HG02981 (cell line): ENCODE measurements at regions not wholly inside any gene's neighbourhood (a gene's known extent, or its start where the extent isn't known, plus 50 kb on each side); places are given as distances from the start of the nearest gene placed in this dataset.

Experiments used
- ATAC-seq: cut with Tn5 transposase; IDR thresholded peaks from one replicate; pipeline ENCODE4 v1.9.1; 2021; ENCODE audit warnings: mild to moderate bottlenecking, moderate library complexity; ENCODE audit not compliant: unreplicated experiment

GRCh38 chr2:41621563-41621962 lies 426.3 kb upstream of the PKDCC start:
- no peak for ATAC-seq

- ATAC-seq, result no peak
Observed at GRCh38 chr2:41622301-41622700, 425.5 kb upstream of the PKDCC start.

- ATAC-seq, result no peak
Observed at GRCh38 chr2:41626936-41627335, 420.9 kb upstream of the PKDCC start.

- ATAC-seq, result no peak
Observed at GRCh38 chr2:41634686-41635085, 413.1 kb upstream of the PKDCC start.

- ATAC-seq, result no peak
Observed at GRCh38 chr2:41644936-41645335, 402.9 kb upstream of the PKDCC start.

- no peak for ATAC-seq
Observed at GRCh38 chr2:41647468-41648050, 400.3 kb upstream of the PKDCC start.

GRCh38 chr2:41657226-41657625 lies 390.6 kb upstream of the PKDCC start:
- no peak for ATAC-seq

GRCh38 chr2:41659758-41660157 lies 388.1 kb upstream of the PKDCC start:
- ATAC-seq, result no peak

GRCh38 chr2:41662461-41662860 lies 385.4 kb upstream of the PKDCC start:
- ATAC-seq, result no peak

- ATAC-seq, result no peak
Observed at GRCh38 chr2:41663056-41663455, 384.8 kb upstream of the PKDCC start.

GRCh38 chr2:41668529-41668928 lies 379.3 kb upstream of the PKDCC start:
- ATAC-seq, result no peak

GRCh38 chr2:41678639-41679038 lies 369.2 kb upstream of the PKDCC start:
- no peak for ATAC-seq

- ATAC-seq, result no peak
Observed at GRCh38 chr2:41686156-41686555, 361.7 kb upstream of the PKDCC start.

- ATAC-seq, result no peak
Observed at GRCh38 chr2:41691561-41691960, 356.3 kb upstream of the PKDCC start.

- ATAC-seq, result no peak
Observed at GRCh38 chr2:41694536-41695049, 353.2 kb upstream of the PKDCC start.

- no peak for ATAC-seq
Observed at GRCh38 chr2:41695198-41696113, 352.4 kb upstream of the PKDCC start.

- ATAC-seq, result no peak
Observed at GRCh38 chr2:41697389-41697788, 350.4 kb upstream of the PKDCC start.

- no peak for ATAC-seq
Observed at GRCh38 chr2:41698678-41699422, 349.0 kb upstream of the PKDCC start.

- ATAC-seq, result no peak
Observed at GRCh38 chr2:41701231-41701630, 346.6 kb upstream of the PKDCC start.

GRCh38 chr2:41703123-41703522 lies 344.7 kb upstream of the PKDCC start:
- ATAC-seq, result no peak

GRCh38 chr2:41705634-41706033 lies 342.2 kb upstream of the PKDCC start:
- ATAC-seq, result no peak
